ENCODE measurements at regions not wholly inside any gene's neighbourhood (a gene's known extent, or its start where the extent isn't known, plus 50 kb on each side); places are given as distances from the start of the nearest gene placed in this dataset.

- Histone ChIP-seq H2BK120ac (ENCODE audit: low read depth, low read length) (no peak overlapping the region), H3K4me2 (ENCODE audit: insufficient read depth, low read length, poor library complexity, severe bottlenecking) (no peak overlapping the region), H2BK5ac (ENCODE audit: low read length) (no peak overlapping the region), H3K4ac (ENCODE audit: low read length) (no peak overlapping the region), H3K14ac (ENCODE audit: low read length) (no peak overlapping the region), H3K9ac (ENCODE audit: low read depth, low read length, poor library complexity) (no peak overlapping the region), H2AK5ac (ENCODE audit: low read depth, low read length) (no peak overlapping the region), H3K23ac (ENCODE audit: low read depth, low read length, poor library complexity) (peak overlapping the region; percentile 26), H3K18ac (ENCODE audit: low read length) (peak overlapping the region; percentile 39), H4K8ac (ENCODE audit: low read depth, low read length) (no peak overlapping the region), H2AFZ (ENCODE audit: low read length) (no peak overlapping the region), H2BK15ac (ENCODE audit: low read length) (no peak overlapping the region), H3K4me3 (ENCODE audit: low read length in 2 of 2) (no peak overlapping the region), H3K4me1 (ENCODE audit: control insufficient read depth in 2 of 2, insufficient read depth in 1 of 2, low read depth in 1 of 2, low read length in 2 of 2) (peaks cover 0 to 8% of the 10 kb centered on the region in 2 donors), H4K91ac (ENCODE audit: low read depth, low read length, poor library complexity) (no peak overlapping the region), H3K79me1 (ENCODE audit: low read depth, low read length) (no peaks in the 10 kb centered on the region), H3K9me3 (replicated peaks in 1 of 2; ENCODE audit: control insufficient read depth in 2 of 2, insufficient read depth in 1 of 2, low read depth in 1 of 2, low read length in 2 of 2) (no peaks in the 10 kb centered on the region), H3K36me3 (replicated peaks in 1 of 2; ENCODE audit: control insufficient read depth in 2 of 2, insufficient read depth in 2 of 2, low read length in 2 of 2) (no peaks in the 10 kb centered on the region), H3K27me3 (ENCODE audit: control insufficient read depth in 3 of 3, insufficient read depth in 3 of 3, low read depth in 1 of 3, low read length in 3 of 3) (peaks cover 0 to 6% (median 0%) of the 10 kb centered on the region in 3 experiments), H2BK12ac (ENCODE audit: low read length) (no peak overlapping the region), H3K27ac (replicated peaks; ENCODE audit: low read length) (no peak overlapping the region)
- WGBS, 2 donors (ENCODE audit: extremely low coverage in 2 of 2, insufficient read length in 2 of 2, insufficient replicate concordance in 1 of 2) = no CpG with 5 or more reads among the region's 5 CpGs
- no peak for DNase-seq (ENCODE audit: low spot score)
Observed at GRCh38 chr3:43856761-43857160, 166.0 kb downstream of the ABHD5 start.

GRCh38 chr3:43857361-43858293 is 166.9 kb downstream of the ABHD5 start:
- Histone ChIP-seq H3K4ac (ENCODE audit: low read length) (no peak overlapping the region), H2AFZ (ENCODE audit: low read length) (no peak overlapping the region), H3K27me3 (ENCODE audit: control insufficient read depth in 3 of 3, insufficient read depth in 3 of 3, low read depth in 1 of 3, low read length in 3 of 3) (peaks cover 0 to 6% (median 0%) of the 10 kb centered on the region in 3 experiments), H2BK5ac (ENCODE audit: low read length) (no peak overlapping the region), H3K79me1 (ENCODE audit: low read depth, low read length) (no peaks in the 10 kb centered on the region), H2AK5ac (ENCODE audit: low read depth, low read length) (no peak overlapping the region), H3K27ac (replicated peaks; ENCODE audit: low read length) (no peak overlapping the region), H3K36me3 (replicated peaks in 1 of 2; ENCODE audit: control insufficient read depth in 2 of 2, insufficient read depth in 2 of 2, low read length in 2 of 2) (no peaks in the 10 kb centered on the region), H2BK12ac (ENCODE audit: low read length) (no peak overlapping the region), H3K4me2 (ENCODE audit: insufficient read depth, low read length, poor library complexity, severe bottlenecking) (no peak overlapping the region), H2BK15ac (ENCODE audit: low read length) (no peak overlapping the region), H4K8ac (ENCODE audit: low read depth, low read length) (no peak overlapping the region), H3K9ac (ENCODE audit: low read depth, low read length, poor library complexity) (no peak overlapping the region), H3K9me3 (replicated peaks in 1 of 2; ENCODE audit: control insufficient read depth in 2 of 2, insufficient read depth in 1 of 2, low read depth in 1 of 2, low read length in 2 of 2) (no peaks in the 10 kb centered on the region), H2BK120ac (ENCODE audit: low read depth, low read length) (no peak overlapping the region), H3K4me3 (ENCODE audit: low read length in 2 of 2) (no peak overlapping the region), H3K23ac (ENCODE audit: low read depth, low read length, poor library complexity) (no peak overlapping the region), H3K18ac (ENCODE audit: low read length) (peak overlapping the region; percentile 29), H3K4me1 (ENCODE audit: control insufficient read depth in 2 of 2, insufficient read depth in 1 of 2, low read depth in 1 of 2, low read length in 2 of 2) (peaks cover 0 to 8% of the 10 kb centered on the region in 2 donors), H4K91ac (ENCODE audit: low read depth, low read length, poor library complexity) (no peak overlapping the region), H3K14ac (ENCODE audit: low read length) (no peak overlapping the region)
- no peak for DNase-seq (ENCODE audit: low spot score)
- no CpG with 5 or more reads among the region's 6 CpGs for WGBS, 2 donors (ENCODE audit: extremely low coverage in 2 of 2, insufficient read length in 2 of 2, insufficient replicate concordance in 1 of 2)

GRCh38 chr3:43858294-43858701 is 167.6 kb downstream of the ABHD5 start:
- Histone ChIP-seq H3K4me2 (ENCODE audit: insufficient read depth, low read length, poor library complexity, severe bottlenecking) (peak overlapping the region; percentile 27), H4K8ac (ENCODE audit: low read depth, low read length) (no peak overlapping the region), H2BK120ac (ENCODE audit: low read depth, low read length) (no peak overlapping the region), H3K36me3 (replicated peaks in 1 of 2; ENCODE audit: control insufficient read depth in 2 of 2, insufficient read depth in 2 of 2, low read length in 2 of 2) (no peaks in the 10 kb centered on the region), H3K4ac (ENCODE audit: low read length) (no peak overlapping the region), H3K4me1 (ENCODE audit: control insufficient read depth in 2 of 2, insufficient read depth in 1 of 2, low read depth in 1 of 2, low read length in 2 of 2) (peaks cover 0 to 9% of the 10 kb centered on the region in 2 donors), H3K27me3 (ENCODE audit: control insufficient read depth in 3 of 3, insufficient read depth in 3 of 3, low read depth in 1 of 3, low read length in 3 of 3) (peaks cover 0 to 6% (median 0%) of the 10 kb centered on the region in 3 experiments), H2AK5ac (ENCODE audit: low read depth, low read length) (no peak overlapping the region), H2BK15ac (ENCODE audit: low read length) (no peak overlapping the region), H4K91ac (ENCODE audit: low read depth, low read length, poor library complexity) (no peak overlapping the region), H3K4me3 (ENCODE audit: low read length in 2 of 2) (no peak overlapping the region), H3K9me3 (replicated peaks in 1 of 2; ENCODE audit: control insufficient read depth in 2 of 2, insufficient read depth in 1 of 2, low read depth in 1 of 2, low read length in 2 of 2) (no peaks in the 10 kb centered on the region), H2BK12ac (ENCODE audit: low read length) (no peak overlapping the region), H2AFZ (ENCODE audit: low read length) (no peak overlapping the region), H3K23ac (ENCODE audit: low read depth, low read length, poor library complexity) (no peak overlapping the region), H2BK5ac (ENCODE audit: low read length) (no peak overlapping the region), H3K27ac (replicated peaks; ENCODE audit: low read length) (no peak overlapping the region), H3K79me1 (ENCODE audit: low read depth, low read length) (no peaks in the 10 kb centered on the region), H3K18ac (ENCODE audit: low read length) (peak overlapping the region; percentile 29), H3K14ac (ENCODE audit: low read length) (no peak overlapping the region), H3K9ac (ENCODE audit: low read depth, low read length, poor library complexity) (no peak overlapping the region)
- no peak for DNase-seq (ENCODE audit: low spot score)
- no CpG with 5 or more reads among the region's 14 CpGs for WGBS, 2 donors (ENCODE audit: extremely low coverage in 2 of 2, insufficient read length in 2 of 2, insufficient replicate concordance in 1 of 2)

GRCh38 chr3:43859766-43860165 is 169.0 kb downstream of the ABHD5 start:
- H2BK12ac ChIP-seq (ENCODE audit: low read length) = no peak overlapping the region
- no peaks in the 10 kb centered on the region for H3K36me3 ChIP-seq (replicated peaks in 1 of 2; ENCODE audit: control insufficient read depth in 2 of 2, insufficient read depth in 2 of 2, low read length in 2 of 2)
- H3K9ac ChIP-seq (ENCODE audit: low read depth, low read length, poor library complexity) = no peak overlapping the region
- H4K91ac ChIP-seq (ENCODE audit: low read depth, low read length, poor library complexity) = no peak overlapping the region
- H3K27me3 ChIP-seq (ENCODE audit: control insufficient read depth in 3 of 3, insufficient read depth in 3 of 3, low read depth in 1 of 3, low read length in 3 of 3) = peaks cover 0 to 7% (median 0%) of the 10 kb centered on the region in 3 experiments
- H3K23ac ChIP-seq (ENCODE audit: low read depth, low read length, poor library complexity) = no peak overlapping the region
- H2AFZ ChIP-seq (ENCODE audit: low read length) = no peak overlapping the region
- peaks cover 0 to 10% of the 10 kb centered on the region in 2 donors for H3K4me1 ChIP-seq (ENCODE audit: control insufficient read depth in 2 of 2, insufficient read depth in 1 of 2, low read depth in 1 of 2, low read length in 2 of 2)
- H4K8ac ChIP-seq (ENCODE audit: low read depth, low read length) = no peak overlapping the region
- H3K4me2 ChIP-seq (ENCODE audit: insufficient read depth, low read length, poor library complexity, severe bottlenecking) = no peak overlapping the region
- H2BK5ac ChIP-seq (ENCODE audit: low read length) = no peak overlapping the region
- H2BK120ac ChIP-seq (ENCODE audit: low read depth, low read length) = no peak overlapping the region
- H2BK15ac ChIP-seq (ENCODE audit: low read length) = no peak overlapping the region
- peak overlapping the region in 1 of 2 donors; percentile 3 for H3K4me3 ChIP-seq (ENCODE audit: low read length in 2 of 2)
- no peak overlapping the region for H3K27ac ChIP-seq (replicated peaks; ENCODE audit: low read length)
- no peak overlapping the region for H2AK5ac ChIP-seq (ENCODE audit: low read depth, low read length)
- WGBS, 2 donors (ENCODE audit: extremely low coverage in 2 of 2, insufficient read length in 2 of 2, insufficient replicate concordance in 1 of 2) = no CpG with 5 or more reads among the region's 3 CpGs
- H3K9me3 ChIP-seq (replicated peaks in 1 of 2; ENCODE audit: control insufficient read depth in 2 of 2, insufficient read depth in 1 of 2, low read depth in 1 of 2, low read length in 2 of 2) = no peaks in the 10 kb centered on the region
- H3K4ac ChIP-seq (ENCODE audit: low read length) = no peak overlapping the region
- H3K14ac ChIP-seq (ENCODE audit: low read length) = no peak overlapping the region
- DNase-seq (ENCODE audit: low spot score) = no peak
- H3K79me1 ChIP-seq (ENCODE audit: low read depth, low read length) = no peaks in the 10 kb centered on the region
- no peak overlapping the region for H3K18ac ChIP-seq (ENCODE audit: low read length)

Data from neuronal stem cell (in vitro differentiated cells).